ENCODE measurements at regions not wholly inside any gene's neighbourhood (a gene's known extent, or its start where the extent isn't known, plus 50 kb on each side); places are given as distances from the start of the nearest gene placed in this dataset.
"Not testable (repeated sequence)": the region's sequence is repeated elsewhere in the genome, so short reads cannot be mapped to it uniquely, and the experiment has no call there.

GRCh38 chr4:9512941-9513340, 68.7 kb downstream of the DEFB131A start:
- not testable (repeated sequence) for TF ChIP-seq CTCF (IDR thresholded peaks at IDR 0.05); POLR2A (IDR thresholded peaks at IDR 0.05; ENCODE audit: low read depth)
